HEK293T (cell line): ENCODE measurements at regions not wholly inside any gene's neighbourhood (a gene's known extent, or its start where the extent isn't known, plus 50 kb on each side); places are given as distances from the start of the nearest gene placed in this dataset.

Experiments
- CTCF ChIA-PET: fragments of 350-600 bp; formaldehyde crosslinking; extraction: SDS; loops from one replicate; lab custom pipeline; 2021; ENCODE audit warnings: antibody characterized with exemption, inconsistent platforms; lab: Yijun Ruan, JAX
- POLR2A ChIA-PET: fragments of 350-600 bp; formaldehyde crosslinking; extraction: SDS; loops from one replicate; lab custom pipeline; 2020; ENCODE audit warnings: antibody characterized with exemption, inconsistent platforms; lab: Yijun Ruan, JAX
- DNase-seq: peaks from one replicate; pipeline ENCODE4 v3.0.0; 2012; ENCODE audit warnings: mixed read lengths; ENCODE audit errors: extremely low spot score
- ARNT ChIP-seq: fragments of 450-650 bp; IDR thresholded peaks from 2 replicates; pipeline ENCODE4 v1.6.1; 2017; ENCODE audit warnings: mild to moderate bottlenecking
- BHLHE40 ChIP-seq: fragments of 450-650 bp; IDR thresholded peaks from 2 replicates; pipeline ENCODE4 v1.6.1; 2016; ENCODE audit warnings: mild to moderate bottlenecking, moderate library complexity, borderline replicate concordance
- CTBP1 ChIP-seq: fragments of 450-650 bp; IDR thresholded peaks from 2 replicates; pipeline ENCODE4 v1.6.1; 2016; ENCODE audit warnings: borderline replicate concordance
- ELF4 ChIP-seq: fragments of 450-650 bp; IDR thresholded peaks from 2 replicates; pipeline ENCODE4 v1.6.1; 2017; ENCODE audit warnings: antibody characterized with exemption
- FOXA1 ChIP-seq: fragments of 450-650 bp; IDR thresholded peaks from 2 replicates; pipeline ENCODE4 v1.6.1; 2016; ENCODE audit warnings: mild to moderate bottlenecking
- FOXK2 ChIP-seq: fragments of 450-650 bp; IDR thresholded peaks from 2 replicates; pipeline ENCODE4 v1.6.1; 2016; ENCODE audit warnings: mild to moderate bottlenecking
- FOXM1 ChIP-seq: fragments of 450-650 bp; IDR thresholded peaks from 2 replicates; pipeline ENCODE4 v1.6.1; 2017; ENCODE audit warnings: mild to moderate bottlenecking, borderline replicate concordance
- HDGF ChIP-seq: fragments of 450-650 bp; IDR thresholded peaks from 2 replicates; pipeline ENCODE4 v1.6.1; 2017; ENCODE audit warnings: antibody characterized with exemption, borderline replicate concordance
- L3MBTL2 ChIP-seq: fragments of 450-650 bp; conservative IDR thresholded peaks from 2 replicates; pipeline ENCODE4 v1.6.1; 2016; ENCODE audit warnings: mild to moderate bottlenecking
- LEF1 ChIP-seq: fragments of 450-650 bp; IDR thresholded peaks from 2 replicates; pipeline ENCODE4 v1.6.1; 2017; ENCODE audit warnings: mild to moderate bottlenecking, borderline replicate concordance
- NFRKB ChIP-seq: fragments of 450-650 bp; IDR thresholded peaks from 2 replicates; pipeline ENCODE4 v1.6.1; 2016; ENCODE audit warnings: mild to moderate bottlenecking, moderate library complexity
- SP1 ChIP-seq: fragments of 450-650 bp; IDR thresholded peaks from 2 replicates; pipeline ENCODE4 v1.6.1; 2017
- SUZ12 ChIP-seq: fragments of 450-650 bp; IDR thresholded peaks from 2 replicates; pipeline ENCODE4 v1.6.1; 2016; ENCODE audit warnings: mild to moderate bottlenecking
- TARDBP ChIP-seq: fragments of 450-650 bp; IDR thresholded peaks from 2 replicates; pipeline ENCODE4 v1.6.1; 2016
- ZNF384 ChIP-seq: fragments of 450-650 bp; IDR thresholded peaks from 2 replicates; pipeline ENCODE4 v1.6.1; 2016
- TF ChIP-seq, protein P1 (sequence below): fragments of 450-650 bp; IDR thresholded peaks from 2 replicates; pipeline ENCODE4 v1.6.1; 2016

DNA sequence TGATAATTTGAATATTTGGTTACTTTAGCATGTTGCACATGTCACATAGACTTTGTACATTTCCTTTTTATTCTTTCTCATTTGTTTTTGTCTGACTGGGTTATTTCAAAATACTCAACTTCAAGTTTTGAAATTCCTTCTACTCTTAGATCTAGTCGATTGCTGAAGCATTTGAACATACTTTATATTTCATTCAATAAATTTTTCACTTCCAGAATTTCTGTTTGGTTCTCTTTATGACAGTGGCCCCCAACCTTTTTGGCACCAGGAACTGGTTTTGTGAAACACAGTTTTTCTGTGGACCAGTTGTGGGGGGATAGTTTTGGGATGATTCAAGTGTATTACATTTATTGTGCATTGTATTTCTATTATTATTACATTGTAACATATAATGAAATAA is 119.8 kb downstream of the COX7C start:
- CTCF ChIA-PET: no interaction called here
- POLR2A ChIA-PET: no interaction called here
- no peak for DNase-seq
- TF ChIP-seq SP1 (no peak), ARNT (no peak), SUZ12 (no peak), ZNF384 (no peak), HDGF (no peak), ELF4 (no peak), LEF1 (no peak), L3MBTL2 (no peak), BHLHE40 (no peak), FOXK2 (no peak), FOXA1 (no peak), CTBP1 (no peak)

DNA sequence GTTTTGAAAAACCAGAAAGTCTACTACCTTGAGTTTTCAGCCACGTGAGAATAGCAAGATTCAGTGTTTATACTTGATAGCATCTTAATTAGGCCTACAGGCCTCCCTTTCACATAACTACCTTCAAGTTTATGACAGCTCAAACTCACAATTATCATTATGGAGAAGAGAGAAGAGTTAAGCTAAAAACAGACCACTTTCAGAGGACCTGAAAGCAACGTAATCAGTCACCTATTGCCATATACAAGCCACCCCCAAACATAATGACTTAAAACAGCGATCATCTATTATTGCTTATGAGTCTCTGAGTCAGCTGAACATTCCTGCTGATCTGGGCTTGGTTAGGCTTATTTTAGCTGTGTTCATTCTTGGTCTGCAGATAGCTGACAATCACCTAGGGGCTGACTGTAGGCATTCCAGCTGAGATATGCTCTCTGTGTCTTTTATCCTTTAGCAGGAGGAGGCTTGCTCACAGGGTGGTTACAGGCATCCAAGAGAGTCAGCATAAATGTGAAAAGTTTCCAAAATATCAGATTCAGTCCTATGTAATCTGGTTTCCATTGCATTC is 130.9 kb downstream of the COX7C start:
- DNase-seq: no peak
- ChIA-PET CTCF (no interaction called here), POLR2A (no interaction called here)
- TF ChIP-seq FOXM1 (no peak), FOXK2 (no peak), TARDBP (no peak), L3MBTL2 (no peak), BHLHE40 (no peak), ELF4 (no peak), ZNF384 (no peak), CTBP1 (no peak), ARNT (no peak), FOXA1 (no peak), SUZ12 (no peak)
- TF ChIP-seq, protein P1, sequence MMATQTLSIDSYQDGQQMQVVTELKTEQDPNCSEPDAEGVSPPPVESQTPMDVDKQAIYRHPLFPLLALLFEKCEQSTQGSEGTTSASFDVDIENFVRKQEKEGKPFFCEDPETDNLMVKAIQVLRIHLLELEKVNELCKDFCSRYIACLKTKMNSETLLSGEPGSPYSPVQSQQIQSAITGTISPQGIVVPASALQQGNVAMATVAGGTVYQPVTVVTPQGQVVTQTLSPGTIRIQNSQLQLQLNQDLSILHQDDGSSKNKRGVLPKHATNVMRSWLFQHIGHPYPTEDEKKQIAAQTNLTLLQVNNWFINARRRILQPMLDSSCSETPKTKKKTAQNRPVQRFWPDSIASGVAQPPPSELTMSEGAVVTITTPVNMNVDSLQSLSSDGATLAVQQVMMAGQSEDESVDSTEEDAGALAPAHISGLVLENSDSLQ: no peak

DNA sequence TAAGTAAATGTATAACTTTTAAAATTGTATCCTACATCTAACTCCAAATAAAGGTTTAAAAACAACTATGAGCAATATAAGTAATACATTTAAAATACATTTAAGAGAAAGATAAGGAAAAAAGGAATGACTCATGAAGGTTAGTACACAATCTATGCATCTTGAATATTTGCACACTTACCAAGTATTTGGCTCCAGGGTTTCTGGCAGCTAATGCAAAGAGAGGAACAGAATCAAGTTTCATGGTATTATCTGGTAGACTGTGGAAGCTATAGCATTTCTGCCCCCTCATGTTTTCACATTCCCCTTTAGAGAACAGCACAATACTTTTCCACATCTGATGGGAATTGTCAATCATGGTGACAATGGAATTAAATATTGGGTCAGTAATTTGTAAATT is 132.1 kb downstream of the COX7C start:
- TF ChIP-seq ARNT: no peak
- no peak for TF ChIP-seq ZNF384
- TF ChIP-seq TARDBP: no peak
- TF ChIP-seq HDGF: no peak
- no peak for TF ChIP-seq FOXA1
- no peak for DNase-seq
- ChIA-PET POLR2A (no interaction called here), CTCF (interaction anchor here (0.8 kb wide), 1 partner anchor 40 kb away, joined by 3 read pairs; no protein-coding TSS in a partner anchor)

DNA sequence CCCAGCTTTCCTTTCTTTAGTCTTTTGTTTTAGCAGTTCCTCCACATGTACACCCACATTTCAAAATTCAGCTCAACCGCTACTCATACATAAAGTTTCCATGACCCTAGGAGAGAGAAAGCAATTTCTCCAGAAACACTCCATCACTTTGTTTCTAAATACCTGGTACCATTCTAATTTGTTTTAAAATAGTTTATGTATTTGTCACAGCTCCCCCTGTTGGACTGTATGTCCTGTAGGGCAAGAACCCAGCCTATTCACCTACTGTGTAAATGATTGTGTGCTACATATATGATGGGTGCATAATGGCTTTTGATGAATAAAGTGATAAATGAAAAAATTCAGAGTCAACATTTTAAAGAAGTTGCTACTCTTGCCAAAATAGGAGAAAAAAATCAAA is 139.1 kb downstream of the COX7C start:
- no peak for DNase-seq
- TF ChIP-seq FOXA1 (no peak), TARDBP (no peak), CTBP1 (no peak), FOXM1 (no peak), ELF4 (no peak), ARNT (no peak), SUZ12 (no peak)
- POLR2A ChIA-PET: no interaction called here
- CTCF ChIA-PET: no interaction called here

DNA sequence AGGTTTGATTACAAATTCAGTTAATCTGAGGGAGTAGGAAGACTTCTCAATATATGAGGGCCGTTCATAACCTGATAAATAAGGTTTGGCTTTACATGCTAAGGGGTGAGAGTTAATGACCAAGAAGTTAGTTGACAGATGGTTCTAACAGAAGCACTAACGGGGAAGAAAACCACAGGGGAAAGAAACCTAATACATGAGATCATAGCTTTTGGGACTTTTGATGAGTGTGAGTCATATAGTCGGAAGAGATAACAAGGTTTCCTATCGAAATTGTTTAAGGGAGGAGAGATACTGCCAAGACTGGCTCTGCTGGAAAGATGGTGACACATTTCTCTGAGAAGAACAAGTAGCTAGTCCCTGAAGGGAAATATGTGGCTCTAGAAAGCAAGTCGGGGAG is 140.1 kb downstream of the COX7C start:
- ChIA-PET POLR2A (interaction anchor here (1.1 kb wide), 1 partner anchor 11 kb away, joined by 3 read pairs; no protein-coding TSS in a partner anchor), CTCF (no interaction called here)
- peak; percentile 6 for DNase-seq
- TF ChIP-seq BHLHE40 (no peak), ARNT (no peak), SUZ12 (no peak), FOXK2 (no peak), CTBP1 (no peak), NFRKB (no peak), HDGF (no peak), ELF4 (no peak), LEF1 (no peak), ZNF384 (no peak), TARDBP (no peak), FOXM1 (no peak)
- TF ChIP-seq, protein P1: no peak

DNA sequence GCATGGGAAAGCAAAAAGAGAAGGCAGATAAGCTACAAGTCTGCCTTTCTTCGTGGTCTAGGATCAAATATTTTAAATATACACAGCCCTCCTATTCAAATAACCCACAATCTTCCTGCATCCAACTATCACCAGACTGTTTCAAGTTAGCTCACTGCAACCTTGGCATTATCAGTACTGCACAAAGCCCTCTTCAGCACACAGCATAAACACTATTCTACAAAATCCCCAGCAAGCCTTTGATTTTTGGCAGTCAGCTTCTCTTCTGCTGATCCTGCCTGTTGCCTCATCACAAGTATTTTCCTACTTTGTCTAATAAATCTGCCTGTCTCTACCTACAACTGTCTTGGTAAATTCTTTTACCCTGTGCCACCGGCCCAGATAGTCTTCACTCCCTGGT is 142.9 kb downstream of the COX7C start:
- DNase-seq: no peak
- CTCF ChIA-PET: no interaction called here
- POLR2A ChIA-PET: no interaction called here
- no peak for TF ChIP-seq CTBP1
- TF ChIP-seq FOXK2: no peak
- TF ChIP-seq, protein P1: no peak
- no peak for TF ChIP-seq HDGF
- no peak for TF ChIP-seq LEF1
- TF ChIP-seq L3MBTL2: no peak
- no peak for TF ChIP-seq ARNT
- no peak for TF ChIP-seq FOXA1
- TF ChIP-seq ZNF384: no peak
- no peak for TF ChIP-seq TARDBP
- no peak for TF ChIP-seq SUZ12
- no peak for TF ChIP-seq FOXM1
- no peak for TF ChIP-seq SP1
